Retinal pigment epithelial cell (primary cell): ENCODE measurements at regions not wholly inside any gene's neighbourhood (a gene's known extent, or its start where the extent isn't known, plus 50 kb on each side); places are given as distances from the start of the nearest gene placed in this dataset.

Experiments
- DNase-seq: peaks from one replicate; pipeline ENCODE4 v3.0.0-alpha.2; 2010; ENCODE audit warnings: low read depth
- H3K4me3 ChIP-seq: 2 replicates; pipeline ENCODE4 v1.5.1; 2011; ENCODE audit warnings: mild to moderate bottlenecking, low read length, control low read depth, moderate library complexity
- TF ChIP-seq, protein P1 (sequence below): conservative IDR thresholded peaks from 2 replicates; pipeline ENCODE4 v1.5.1; 2011; ENCODE audit warnings: low read depth, low read length, control low read depth, inconsistent platforms

- TF ChIP-seq, protein P1, sequence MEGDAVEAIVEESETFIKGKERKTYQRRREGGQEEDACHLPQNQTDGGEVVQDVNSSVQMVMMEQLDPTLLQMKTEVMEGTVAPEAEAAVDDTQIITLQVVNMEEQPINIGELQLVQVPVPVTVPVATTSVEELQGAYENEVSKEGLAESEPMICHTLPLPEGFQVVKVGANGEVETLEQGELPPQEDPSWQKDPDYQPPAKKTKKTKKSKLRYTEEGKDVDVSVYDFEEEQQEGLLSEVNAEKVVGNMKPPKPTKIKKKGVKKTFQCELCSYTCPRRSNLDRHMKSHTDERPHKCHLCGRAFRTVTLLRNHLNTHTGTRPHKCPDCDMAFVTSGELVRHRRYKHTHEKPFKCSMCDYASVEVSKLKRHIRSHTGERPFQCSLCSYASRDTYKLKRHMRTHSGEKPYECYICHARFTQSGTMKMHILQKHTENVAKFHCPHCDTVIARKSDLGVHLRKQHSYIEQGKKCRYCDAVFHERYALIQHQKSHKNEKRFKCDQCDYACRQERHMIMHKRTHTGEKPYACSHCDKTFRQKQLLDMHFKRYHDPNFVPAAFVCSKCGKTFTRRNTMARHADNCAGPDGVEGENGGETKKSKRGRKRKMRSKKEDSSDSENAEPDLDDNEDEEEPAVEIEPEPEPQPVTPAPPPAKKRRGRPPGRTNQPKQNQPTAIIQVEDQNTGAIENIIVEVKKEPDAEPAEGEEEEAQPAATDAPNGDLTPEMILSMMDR = no peak
- no peak overlapping the region for H3K4me3 ChIP-seq
- no peak for DNase-seq
Observed at GRCh38 chr2:176525086-176525485, 255.8 kb downstream of the MTX2 start.

GRCh38 chr2:176526995-176527901 is 258.0 kb downstream of the MTX2 start:
- TF ChIP-seq, protein P1 = no peak
- no peak overlapping the region for H3K4me3 ChIP-seq
- no peak for DNase-seq

GRCh38 chr2:176531608-176532007 is 262.4 kb downstream of the MTX2 start:
- no peak overlapping the region for H3K4me3 ChIP-seq
- TF ChIP-seq, protein P1 = no peak
- DNase-seq = no peak

- H3K4me3 ChIP-seq = no peak overlapping the region
- TF ChIP-seq, protein P1 = no peak
- DNase-seq = no peak
Observed at GRCh38 chr2:176533505-176534193, 264.4 kb downstream of the MTX2 start.

GRCh38 chr2:176534798-176535466 is 265.7 kb downstream of the MTX2 start:
- H3K4me3 ChIP-seq = no peak overlapping the region
- TF ChIP-seq, protein P1 = no peak
- no peak for DNase-seq

- DNase-seq = no peak
- TF ChIP-seq, protein P1 = no peak
- H3K4me3 ChIP-seq = no peak overlapping the region
Observed at GRCh38 chr2:176535467-176536113, 266.3 kb downstream of the MTX2 start.
